Testis (tissue), 2 donors: ENCODE measurements at regions not wholly inside any gene's neighbourhood (a gene's known extent, or its start where the extent isn't known, plus 50 kb on each side); places are given as distances from the start of the nearest gene placed in this dataset.
"Not testable (repeated sequence)": the region's sequence is repeated elsewhere in the genome, so short reads cannot be mapped to it uniquely, and the experiment has no call there.

Experiments
- POLR2A ChIP-seq: fragments of 450-650 bp; IDR thresholded peaks from one replicate; pipeline ENCODE4 v1.6.1; 2017; ENCODE audit warnings: antibody characterized with exemption, mild to moderate bottlenecking, moderate library complexity
- TF ChIP-seq, protein P1 (sequence below), 3 experiments: fragments of 450-650 bp in 2 of 3; fragments of 200-600 bp in 1 of 3; sonication (generic) in 1 of 3; IDR thresholded peaks; one replicate each; pipeline ENCODE4 v1.5.1; 2016 to 2019; ENCODE audit warnings: antibody characterized with exemption in 3 of 3, mild to moderate bottlenecking in 2 of 3, moderate library complexity in 1 of 3

DNA sequence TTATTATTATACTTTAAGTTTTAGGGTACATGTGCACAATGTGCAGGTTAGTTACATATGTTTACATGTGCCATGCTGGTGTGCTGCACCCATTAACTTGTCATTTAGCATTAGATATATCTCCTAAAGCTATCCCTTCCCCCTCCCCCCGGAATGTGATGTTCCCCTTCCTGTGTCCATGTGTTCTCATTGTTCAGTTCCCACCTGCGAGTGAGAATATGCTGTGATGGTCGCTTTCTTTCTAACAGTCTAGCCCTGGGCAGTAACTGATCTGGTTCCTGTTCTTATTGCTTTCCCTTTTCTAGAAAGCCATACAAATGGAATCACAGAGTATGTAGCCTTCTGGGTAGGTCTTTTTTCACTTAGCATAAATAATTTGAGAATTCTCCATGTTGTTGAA, 311.1 kb upstream of the CNTNAP2 start:
- TF ChIP-seq, protein P1, sequence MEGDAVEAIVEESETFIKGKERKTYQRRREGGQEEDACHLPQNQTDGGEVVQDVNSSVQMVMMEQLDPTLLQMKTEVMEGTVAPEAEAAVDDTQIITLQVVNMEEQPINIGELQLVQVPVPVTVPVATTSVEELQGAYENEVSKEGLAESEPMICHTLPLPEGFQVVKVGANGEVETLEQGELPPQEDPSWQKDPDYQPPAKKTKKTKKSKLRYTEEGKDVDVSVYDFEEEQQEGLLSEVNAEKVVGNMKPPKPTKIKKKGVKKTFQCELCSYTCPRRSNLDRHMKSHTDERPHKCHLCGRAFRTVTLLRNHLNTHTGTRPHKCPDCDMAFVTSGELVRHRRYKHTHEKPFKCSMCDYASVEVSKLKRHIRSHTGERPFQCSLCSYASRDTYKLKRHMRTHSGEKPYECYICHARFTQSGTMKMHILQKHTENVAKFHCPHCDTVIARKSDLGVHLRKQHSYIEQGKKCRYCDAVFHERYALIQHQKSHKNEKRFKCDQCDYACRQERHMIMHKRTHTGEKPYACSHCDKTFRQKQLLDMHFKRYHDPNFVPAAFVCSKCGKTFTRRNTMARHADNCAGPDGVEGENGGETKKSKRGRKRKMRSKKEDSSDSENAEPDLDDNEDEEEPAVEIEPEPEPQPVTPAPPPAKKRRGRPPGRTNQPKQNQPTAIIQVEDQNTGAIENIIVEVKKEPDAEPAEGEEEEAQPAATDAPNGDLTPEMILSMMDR (IDR thresholded peaks at IDR 0.05) = not testable (repeated sequence)
- TF ChIP-seq POLR2A = not testable (repeated sequence)
